ENCODE measurements at regions not wholly inside any gene's neighbourhood (a gene's known extent, or its start where the extent isn't known, plus 50 kb on each side); places are given as distances from the start of the nearest gene placed in this dataset.

GRCh38 chr14:22282417-22282816 lies 306.6 kb downstream of the DAD1 start:
- TF ChIP-seq REST (IDR thresholded peaks at IDR 0.05; ENCODE audit: insufficient read depth in 1 of 2, low read depth in 2 of 2, low read length in 2 of 2) (no peak), SIN3A (IDR thresholded peaks at IDR 0.05; ENCODE audit: borderline replicate concordance, insufficient read depth, low read length) (no peak), FOXP2 (optimal IDR thresholded peaks at IDR 0.05; ENCODE audit: borderline replicate concordance, extremely low read depth, extremely low read length, insufficient read depth) (no peak), POLR2AphosphoS5 (IDR thresholded peaks at IDR 0.05; ENCODE audit: low read depth, low read length) (no peak), TAF1 (IDR thresholded peaks at IDR 0.05; ENCODE audit: borderline replicate concordance, insufficient read depth, low read length) (no peak)

- TF ChIP-seq TAF1 (IDR thresholded peaks at IDR 0.05; ENCODE audit: borderline replicate concordance, insufficient read depth, low read length) (no peak), FOXP2 (optimal IDR thresholded peaks at IDR 0.05; ENCODE audit: borderline replicate concordance, extremely low read depth, extremely low read length, insufficient read depth) (no peak), REST (IDR thresholded peaks at IDR 0.05; ENCODE audit: insufficient read depth in 1 of 2, low read depth in 2 of 2, low read length in 2 of 2) (no peak), SIN3A (IDR thresholded peaks at IDR 0.05; ENCODE audit: borderline replicate concordance, insufficient read depth, low read length) (no peak), POLR2AphosphoS5 (IDR thresholded peaks at IDR 0.05; ENCODE audit: low read depth, low read length) (no peak)
Observed at GRCh38 chr14:22280497-22281316, 308.3 kb downstream of the DAD1 start.

GRCh38 chr14:22276913-22277816 lies 311.9 kb downstream of the DAD1 start:
- TF ChIP-seq SIN3A (IDR thresholded peaks at IDR 0.05; ENCODE audit: borderline replicate concordance, insufficient read depth, low read length): no peak
- no peak for TF ChIP-seq TAF1 (IDR thresholded peaks at IDR 0.05; ENCODE audit: borderline replicate concordance, insufficient read depth, low read length)
- no peak for TF ChIP-seq POLR2AphosphoS5 (IDR thresholded peaks at IDR 0.05; ENCODE audit: low read depth, low read length)
- no peak for TF ChIP-seq REST (IDR thresholded peaks at IDR 0.05; ENCODE audit: insufficient read depth in 1 of 2, low read depth in 2 of 2, low read length in 2 of 2)
- no peak for TF ChIP-seq FOXP2 (optimal IDR thresholded peaks at IDR 0.05; ENCODE audit: borderline replicate concordance, extremely low read depth, extremely low read length, insufficient read depth)

GRCh38 chr14:22271838-22272799 lies 316.9 kb downstream of the DAD1 start:
- no peak for TF ChIP-seq POLR2AphosphoS5 (IDR thresholded peaks at IDR 0.05; ENCODE audit: low read depth, low read length)
- TF ChIP-seq REST (IDR thresholded peaks at IDR 0.05; ENCODE audit: insufficient read depth in 1 of 2, low read depth in 2 of 2, low read length in 2 of 2): no peak

Data from PFSK-1 (cell line).